H9 (cell line): ENCODE measurements at regions not wholly inside any gene's neighbourhood (a gene's known extent, or its start where the extent isn't known, plus 50 kb on each side); places are given as distances from the start of the nearest gene placed in this dataset.

Experiments used
- DNase-seq: peaks from one replicate; pipeline ENCODE4 v3.0.0-alpha.2; 2017
- H2AFZ ChIP-seq: one replicate; pipeline ENCODE4 v1.6.1; 2013; ENCODE audit warnings: mild to moderate bottlenecking, low read length, control low read depth, moderate library complexity
- H2AK5ac ChIP-seq: 2 replicates; pipeline ENCODE4 v1.6.1; 2013; ENCODE audit warnings: low read length, control low read depth, mixed read lengths; ENCODE audit not compliant: insufficient read length
- H2BK120ac ChIP-seq: one replicate; pipeline ENCODE4 v1.6.1; 2013; ENCODE audit warnings: low read depth, mild to moderate bottlenecking, low read length, control low read depth, inconsistent platforms; ENCODE audit not compliant: poor library complexity, severe bottlenecking
- H2BK12ac ChIP-seq: 2 replicates; pipeline ENCODE4 v1.6.1; 2013; ENCODE audit warnings: low read length, control low read depth, mixed read lengths, low read depth; ENCODE audit not compliant: insufficient read length
- H2BK15ac ChIP-seq: 2 replicates; pipeline ENCODE4 v1.6.1; 2013; ENCODE audit warnings: low read depth, low read length, control low read depth
- H2BK20ac ChIP-seq: one replicate; pipeline ENCODE4 v1.6.1; 2013; ENCODE audit warnings: low read depth, mild to moderate bottlenecking, low read length, control low read depth, inconsistent platforms; ENCODE audit not compliant: poor library complexity, severe bottlenecking
- H2BK5ac ChIP-seq: 2 replicates; pipeline ENCODE4 v1.6.1; 2013; ENCODE audit warnings: low read length, control low read depth, mixed read lengths; ENCODE audit not compliant: insufficient read length
- H3K14ac ChIP-seq: 2 replicates; pipeline ENCODE4 v1.6.1; 2013; ENCODE audit warnings: low read length, control low read depth; ENCODE audit not compliant: insufficient read depth
- H3K18ac ChIP-seq: 2 replicates; pipeline ENCODE4 v1.6.1; 2013; ENCODE audit warnings: low read depth, mild to moderate bottlenecking, mixed read lengths, low read length, control low read depth; ENCODE audit not compliant: insufficient read length
- H3K23ac ChIP-seq: 2 replicates; pipeline ENCODE4 v1.6.1; 2013; ENCODE audit warnings: low read length, control low read depth, mixed read lengths, low read depth; ENCODE audit not compliant: insufficient read length
- H3K23me2 ChIP-seq: 2 replicates; pipeline ENCODE4 v1.6.1; 2013; ENCODE audit warnings: low read depth, mild to moderate bottlenecking, mixed read lengths, low read length, control low read depth; ENCODE audit not compliant: insufficient read length, poor library complexity, severe bottlenecking
- H3K27ac ChIP-seq: 2 replicates; pipeline ENCODE4 v1.5.1; 2013; ENCODE audit warnings: low read length, control low read depth, mixed read lengths, low read depth; ENCODE audit not compliant: insufficient read length
- H3K27me3 ChIP-seq: 2 replicates; pipeline ENCODE4 v1.6.1; 2013; ENCODE audit warnings: low read length, control low read depth, inconsistent platforms; ENCODE audit not compliant: insufficient read depth
- H3K4ac ChIP-seq: 2 replicates; pipeline ENCODE4 v1.6.1; 2013; ENCODE audit warnings: low read depth, mild to moderate bottlenecking, control low read depth, inconsistent platforms, low read length, moderate library complexity
- H3K4me1 ChIP-seq: 2 replicates; pipeline ENCODE4 v1.6.1; 2013; ENCODE audit warnings: low read length, control low read depth, inconsistent platforms; ENCODE audit not compliant: insufficient read depth
- H3K4me2 ChIP-seq: 2 replicates; pipeline ENCODE4 v1.6.1; 2013; ENCODE audit warnings: low read length, control low read depth, mixed read lengths; ENCODE audit not compliant: insufficient read length, insufficient read depth
- H3K56ac ChIP-seq: 2 replicates; pipeline ENCODE4 v1.6.1; 2013; ENCODE audit warnings: low read depth, mild to moderate bottlenecking, mixed read lengths, low read length, control low read depth; ENCODE audit not compliant: insufficient read length
- H3K79me1 ChIP-seq: 2 replicates; pipeline ENCODE4 v1.6.1; 2013; ENCODE audit warnings: low read depth, mild to moderate bottlenecking, moderate library complexity, low read length, control low read depth, inconsistent platforms; ENCODE audit not compliant: insufficient read depth, poor library complexity, severe bottlenecking
- H3K79me2 ChIP-seq: 2 replicates; pipeline ENCODE4 v1.6.1; 2013; ENCODE audit warnings: low read length, control low read depth, inconsistent platforms; ENCODE audit not compliant: insufficient read depth
- H3K9ac ChIP-seq: 2 replicates; pipeline ENCODE4 v1.6.1; 2013; ENCODE audit warnings: low read length, control low read depth, mixed read lengths; ENCODE audit not compliant: insufficient read length; ENCODE audit errors: extremely low read depth
- H3K9me3 ChIP-seq: one replicate; pipeline ENCODE4 v1.6.1; 2013; ENCODE audit warnings: low read depth, low read length, inconsistent platforms; ENCODE audit not compliant: control insufficient read depth
- H3T11ph ChIP-seq: one replicate; pipeline ENCODE4 v1.6.1; 2013; ENCODE audit warnings: mild to moderate bottlenecking, low read length, control low read depth, inconsistent platforms
- H4K20me1 ChIP-seq: one replicate; pipeline ENCODE4 v1.6.1; 2013; ENCODE audit not compliant: control insufficient read depth, insufficient read length, insufficient read depth
- H4K5ac ChIP-seq: 2 replicates; pipeline ENCODE4 v1.6.1; 2013; ENCODE audit warnings: low read depth, mild to moderate bottlenecking, mixed read lengths, low read length, control low read depth; ENCODE audit not compliant: insufficient read length
- H4K8ac ChIP-seq: replicated peaks from 2 replicates; pipeline ENCODE4 v1.6.1; 2013; ENCODE audit warnings: low read length, control low read depth, mixed read lengths, low read depth; ENCODE audit not compliant: insufficient read length
- H4K91ac ChIP-seq: 2 replicates; pipeline ENCODE4 v1.6.1; 2013; ENCODE audit warnings: low read depth, mild to moderate bottlenecking, moderate library complexity, mixed read lengths, low read length, control low read depth; ENCODE audit not compliant: insufficient read length
- H3K27ac Mint-ChIP-seq, 3 experiments: 2 replicates in 2 of 3; 3 replicates in 1 of 3; pipeline ENCODE4 v1.8.0; 2020 to 2021; ENCODE audit warnings: mixed read lengths in 3 of 3, mild to moderate bottlenecking in 1 of 3, moderate library complexity in 1 of 3
- H3K27me3 Mint-ChIP-seq: 2 replicates; pipeline ENCODE4 v1.8.0; 2021; ENCODE audit warnings: low read depth, mild to moderate bottlenecking, moderate library complexity, mixed read lengths
- H3K36me3 Mint-ChIP-seq, 3 experiments: 2 replicates in 2 of 3; 3 replicates in 1 of 3; pipeline ENCODE4 v1.8.0; 2020 to 2021; ENCODE audit warnings: low read depth in 3 of 3, mixed read lengths in 3 of 3; ENCODE audit not compliant: insufficient read depth in 1 of 3
- H3K4me1 Mint-ChIP-seq, 2 experiments: 2 replicates each; pipeline ENCODE4 v1.8.0; 2020; ENCODE audit warnings: mixed read lengths in 2 of 2
- H3K4me3 Mint-ChIP-seq, 2 experiments: 2 replicates in 1 of 2; 3 replicates in 1 of 2; pipeline ENCODE4 v1.8.0; 2020 to 2021; ENCODE audit warnings: mild to moderate bottlenecking in 2 of 2, mixed read lengths in 2 of 2, moderate library complexity in 1 of 2
- H3K9me3 Mint-ChIP-seq, 2 experiments: 2 replicates in 1 of 2; 3 replicates in 1 of 2; pipeline ENCODE4 v1.8.0; 2020; ENCODE audit warnings: mild to moderate bottlenecking in 2 of 2, mixed read lengths in 2 of 2, moderate library complexity in 1 of 2
- CTCF ChIP-seq: fragments of 200-600 bp; sonication (generic); conservative IDR thresholded peaks from 3 replicates; pipeline ENCODE4 v1.8.0; 2021; ENCODE audit warnings: antibody characterized with exemption, mild to moderate bottlenecking
- WGBS: extraction: QIAGEN DNeasy Blood & Tissue Kit; methylation state at CpG from one replicate; pipeline ENCODE4 v1.1.7; 2013; ENCODE audit warnings: missing lambda C conversion rate, low lambda C conversion rate, mixed read lengths; ENCODE audit not compliant: insufficient read length; ENCODE audit errors: extremely low coverage; 5-methylcytosine and 5-hydroxymethylcytosine counted together

- peak overlapping the region; percentile 95 for H3K9ac ChIP-seq
- H3K27ac ChIP-seq, result no peak overlapping the region
- H3K4me2 ChIP-seq, result peak overlapping the region; percentile 65
- Mint-ChIP-seq H3K9me3 (peaks cover 0 to 8% of the 10 kb centered on the region in 2 experiments; a peak in 2 of 5 replicates), H3K27me3 (peaks cover 42% of the 10 kb centered on the region), H3K4me3 (peak overlapping the region; percentile 93 to 99), H3K4me1 (peaks cover 6 to 9% of the 10 kb centered on the region in 2 experiments), H3K27ac (peak overlapping the region; percentile 85 to 92 (median 91); a peak in 5 of 7 replicates), H3K36me3 (no peaks in the 10 kb centered on the region)
- peak overlapping the region; percentile 99 for H3K18ac ChIP-seq
- H4K8ac ChIP-seq, result no peak overlapping the region
- H3K4ac ChIP-seq, result no peak overlapping the region; the same call in 1 of the 2 replicates
- peak overlapping the region; percentile 95 for H4K5ac ChIP-seq
- no peaks in the 10 kb centered on the region for H4K20me1 ChIP-seq
- no CpG with 5 or more reads among the region's 11 CpGs for WGBS
- H3K79me2 ChIP-seq, result no peaks in the 10 kb centered on the region
- no peaks in the 10 kb centered on the region for H3K9me3 ChIP-seq
- no peak overlapping the region for H3K56ac ChIP-seq
- peak overlapping the region; percentile 73 for H2BK120ac ChIP-seq
- H3K4me1 ChIP-seq, result no peaks in the 10 kb centered on the region
- no peaks in the 10 kb centered on the region for H3K23me2 ChIP-seq
- no peak overlapping the region for H2BK20ac ChIP-seq
- peak overlapping the region; percentile 96 for H3T11ph ChIP-seq
- no peak overlapping the region for H4K91ac ChIP-seq
- peak overlapping the region; percentile 98 for H2AFZ ChIP-seq
- H2BK15ac ChIP-seq, result no peak overlapping the region
- H2AK5ac ChIP-seq, result no peak overlapping the region
- no peak overlapping the region for H3K23ac ChIP-seq
- peak; percentile 64 for DNase-seq
- H3K79me1 ChIP-seq, result no peaks in the 10 kb centered on the region
- H2BK5ac ChIP-seq, result no peak overlapping the region
- H3K27me3 ChIP-seq, result no peaks in the 10 kb centered on the region
- H3K14ac ChIP-seq, result peak overlapping the region; percentile 92; the same call in 1 of the 2 replicates
- peak overlapping the region; percentile 86 for H2BK12ac ChIP-seq
- TF ChIP-seq CTCF, result no peak
These were observed 85.5 kb downstream of the TRIM27 start for GRCh38 chr6:28838289-28838633.
